GM21381 (cell line): ENCODE measurements at regions not wholly inside any gene's neighbourhood (a gene's known extent, or its start where the extent isn't known, plus 50 kb on each side); places are given as distances from the start of the nearest gene placed in this dataset.
"Not testable (repeated sequence)": the region's sequence is repeated elsewhere in the genome, so short reads cannot be mapped to it uniquely, and the experiment has no call there.

ENCODE experiments used
- ATAC-seq: cut with Tn5 transposase; IDR thresholded peaks from one replicate; pipeline ENCODE4 v1.9.1; 2021; ENCODE audit warnings: mild to moderate bottlenecking, moderate library complexity; ENCODE audit not compliant: unreplicated experiment

DNA sequence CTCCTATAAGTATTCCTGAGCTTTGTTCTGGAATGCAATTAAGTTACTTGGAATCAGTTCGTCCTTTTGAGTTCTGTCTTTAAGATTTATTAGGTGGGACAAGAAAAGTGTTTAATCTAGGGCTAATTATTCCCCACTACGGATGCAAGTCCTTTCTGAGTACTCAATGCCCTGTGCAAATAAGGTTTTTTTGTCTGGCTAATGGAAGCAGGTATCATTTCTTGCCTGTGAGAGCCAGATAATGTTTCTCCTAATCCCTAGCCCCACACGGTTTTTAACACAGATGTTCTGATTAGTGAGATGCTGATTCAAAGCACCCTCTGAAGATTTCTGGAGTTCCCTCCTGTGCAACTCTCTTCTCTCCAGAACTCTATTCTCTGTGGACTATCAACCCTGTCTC is 296.6 kb upstream of the PRICKLE1 start:
- ATAC-seq: no peak

DNA sequence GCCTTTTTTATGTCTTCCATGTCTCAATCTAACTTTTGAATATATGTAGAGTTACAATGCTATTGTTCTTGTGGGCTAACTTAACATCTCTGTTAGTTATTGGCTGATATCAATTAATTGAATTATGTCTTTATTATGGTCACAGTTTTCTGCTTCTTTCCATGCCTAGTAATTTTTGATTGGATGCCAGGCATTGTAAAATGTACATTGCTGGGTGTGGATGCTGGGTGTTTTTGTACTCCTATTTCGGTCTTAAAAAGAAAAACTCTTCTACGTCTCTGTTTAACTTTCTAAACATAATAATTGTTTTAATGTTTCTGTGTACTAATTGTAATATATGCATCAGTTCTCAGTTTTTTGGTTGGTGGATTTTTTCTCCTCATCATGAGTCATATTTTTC is 296.1 kb upstream of the PRICKLE1 start:
- ATAC-seq: no peak

DNA sequence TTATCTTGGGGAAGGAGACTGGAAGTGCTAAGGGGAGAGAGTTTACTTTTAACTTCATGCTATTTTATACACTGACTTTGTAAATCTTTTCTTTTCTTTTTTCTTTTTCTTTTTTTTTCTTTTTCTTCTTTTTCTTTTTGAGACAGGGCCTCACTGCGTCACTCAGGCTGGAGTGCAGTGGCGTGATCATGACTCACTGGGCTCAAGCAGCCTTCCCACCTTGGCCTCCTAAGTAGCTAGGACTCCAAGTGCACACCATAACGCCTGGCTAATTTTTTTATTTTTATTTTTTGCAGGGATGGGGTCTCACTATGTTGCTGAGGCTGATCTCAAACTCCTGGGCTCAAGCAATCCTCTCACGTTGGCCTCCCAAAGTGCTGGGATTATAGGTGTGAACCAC is 294.6 kb upstream of the PRICKLE1 start:
- no peak for ATAC-seq

DNA sequence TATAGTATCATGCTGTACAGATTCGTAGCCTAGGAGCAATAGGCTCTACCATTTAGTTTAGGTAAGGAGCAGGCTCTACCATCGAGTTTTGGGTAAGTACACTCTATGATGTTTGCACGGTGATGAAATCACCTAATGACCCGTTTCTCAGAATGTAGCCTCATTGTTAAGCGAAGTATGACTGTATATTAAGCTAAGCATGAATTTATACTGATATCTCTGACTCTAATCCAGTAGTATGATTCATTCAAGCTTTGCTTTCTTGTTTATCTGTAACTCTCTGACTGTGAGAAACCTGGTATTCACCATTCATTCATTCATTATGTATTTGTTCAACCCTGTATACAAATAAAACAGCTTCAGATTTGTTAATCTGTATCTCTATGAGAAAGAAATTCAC is 283.9 kb upstream of the PRICKLE1 start:
- no peak for ATAC-seq

DNA sequence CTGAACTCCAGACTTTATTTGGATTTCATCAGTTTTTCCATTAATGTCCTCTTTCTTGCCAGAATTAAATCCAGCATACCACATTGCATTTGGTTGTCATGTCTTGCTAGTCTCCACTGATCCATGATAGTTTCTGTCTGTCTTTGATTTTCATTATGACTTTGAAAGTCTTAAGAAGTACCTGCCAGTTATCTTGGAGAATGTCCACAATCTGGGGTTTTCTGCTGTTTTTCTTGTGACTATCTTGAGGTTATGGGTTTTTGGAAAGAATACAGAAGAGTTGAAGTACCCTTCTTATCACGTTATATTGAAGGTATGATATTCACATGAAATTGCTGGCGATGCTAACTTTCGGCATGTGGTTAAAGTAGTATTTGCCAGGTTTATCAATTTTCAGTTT is 282.3 kb upstream of the PRICKLE1 start:
- no peak for ATAC-seq

DNA sequence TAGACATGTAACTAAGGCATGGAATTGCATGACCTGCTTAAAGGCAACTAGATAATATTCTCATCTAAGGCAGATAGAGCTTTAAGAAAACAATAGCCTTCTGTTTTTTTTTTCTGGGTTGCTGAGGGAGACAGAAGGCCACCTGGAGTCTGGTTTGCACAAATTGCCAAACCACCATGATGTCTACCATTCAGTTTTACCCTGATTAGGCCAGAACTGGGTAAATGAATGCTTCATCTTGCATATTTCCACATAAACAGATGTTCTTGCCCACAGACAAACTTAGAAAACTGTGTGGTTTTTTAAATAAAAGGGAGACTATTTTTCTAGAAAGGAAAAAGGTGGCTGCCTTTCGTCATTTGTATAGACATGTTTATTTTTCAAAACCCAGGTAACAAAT is 278.7 kb upstream of the PRICKLE1 start:
- ATAC-seq: no peak

DNA sequence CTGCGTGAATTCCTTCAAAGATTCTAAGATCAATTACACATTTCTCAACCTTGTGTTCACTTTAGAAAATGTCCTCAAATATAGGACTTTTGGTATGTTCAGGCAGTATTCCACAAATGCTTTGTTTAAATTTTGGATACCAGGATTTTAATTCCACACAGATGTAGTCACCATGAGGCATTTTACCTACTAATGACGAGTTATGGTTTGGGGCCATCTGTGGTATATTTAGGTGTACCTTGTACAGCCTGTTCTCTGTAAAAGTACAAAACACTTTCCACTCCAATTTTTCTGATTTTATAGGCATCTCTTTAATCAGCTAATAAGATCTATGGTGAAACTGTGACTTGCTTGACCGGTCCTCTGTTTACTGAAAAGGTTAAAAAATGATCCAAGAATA is 275.7 kb upstream of the PRICKLE1 start:
- ATAC-seq: no peak

DNA sequence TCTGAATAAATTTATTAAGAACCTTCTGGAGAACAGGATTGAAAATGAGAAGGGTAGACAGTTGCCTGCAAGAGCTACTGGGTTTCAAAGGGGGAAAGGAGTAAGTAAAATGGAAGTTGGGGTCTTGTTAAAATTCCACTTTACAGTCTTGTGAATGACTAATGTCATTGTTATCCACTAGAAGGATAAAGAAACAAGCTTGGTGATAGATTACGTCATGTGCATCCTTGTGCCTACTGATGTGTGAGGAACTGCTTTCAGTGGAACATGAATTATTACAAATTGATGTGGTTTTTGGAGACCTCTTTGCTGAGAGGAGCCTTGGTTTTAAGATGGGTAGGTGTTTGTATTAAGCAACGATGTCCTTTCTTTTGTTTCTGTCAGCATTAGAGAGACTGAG is 272.5 kb upstream of the PRICKLE1 start:
- no peak for ATAC-seq

DNA sequence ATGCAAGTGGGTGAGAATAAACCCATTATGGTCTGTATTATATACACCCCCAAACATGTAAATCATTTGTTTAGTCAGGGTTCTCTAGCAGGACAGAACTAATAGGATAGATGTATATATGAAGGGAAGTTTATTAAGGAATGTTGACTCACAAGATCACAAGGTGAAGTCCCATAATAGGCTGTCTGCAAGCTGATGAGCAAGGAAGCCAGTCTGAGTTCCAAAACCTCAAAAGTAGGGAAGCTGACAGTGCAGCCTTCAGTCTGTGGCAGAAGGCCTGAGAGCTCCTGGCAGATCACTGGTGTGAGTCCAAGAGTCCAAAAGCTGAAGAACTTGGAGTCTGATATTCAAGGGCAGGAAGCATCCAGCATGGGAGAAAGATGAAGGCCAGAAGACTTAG is 270.8 kb upstream of the PRICKLE1 start:
- not testable (repeated sequence) for ATAC-seq

DNA sequence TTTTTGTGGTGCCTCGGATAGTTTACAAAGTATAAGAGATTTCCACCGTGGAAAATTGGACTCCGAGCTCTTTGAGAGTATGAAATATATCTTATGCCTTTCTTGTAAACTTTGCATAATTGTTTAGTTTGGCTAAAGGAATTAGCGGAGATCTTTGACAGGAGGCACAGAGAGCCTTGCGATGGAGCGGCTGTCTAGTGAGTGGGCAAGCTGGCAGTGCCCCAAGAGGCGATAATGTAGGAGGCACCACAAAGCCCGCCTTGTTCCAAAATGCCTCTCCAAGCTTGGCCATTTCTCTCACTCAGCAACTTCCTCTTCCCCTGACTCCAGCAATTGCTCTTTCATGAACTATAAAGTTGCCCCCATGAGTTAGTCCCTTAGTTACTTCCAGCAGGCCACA is 270.1 kb upstream of the PRICKLE1 start:
- ATAC-seq: no peak

DNA sequence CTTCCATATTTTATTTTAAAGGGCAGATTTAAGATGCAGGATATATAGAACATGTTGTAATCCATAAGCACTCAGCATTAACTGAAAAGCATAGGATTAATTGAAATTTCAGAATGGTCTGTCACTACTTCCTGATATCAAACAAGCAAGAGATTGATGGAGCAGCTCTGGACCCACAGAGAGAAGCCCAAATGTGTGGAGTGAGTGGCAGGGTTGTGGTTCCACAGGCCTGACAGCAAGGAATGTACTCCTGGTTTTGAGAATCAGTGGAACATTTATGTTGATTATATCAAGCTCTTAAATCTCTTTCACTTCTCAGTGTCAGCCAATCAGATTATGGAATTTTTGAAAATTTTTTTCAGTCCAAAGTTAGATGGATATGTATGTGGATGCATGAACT is 267.6 kb upstream of the PRICKLE1 start:
- ATAC-seq: no peak

DNA sequence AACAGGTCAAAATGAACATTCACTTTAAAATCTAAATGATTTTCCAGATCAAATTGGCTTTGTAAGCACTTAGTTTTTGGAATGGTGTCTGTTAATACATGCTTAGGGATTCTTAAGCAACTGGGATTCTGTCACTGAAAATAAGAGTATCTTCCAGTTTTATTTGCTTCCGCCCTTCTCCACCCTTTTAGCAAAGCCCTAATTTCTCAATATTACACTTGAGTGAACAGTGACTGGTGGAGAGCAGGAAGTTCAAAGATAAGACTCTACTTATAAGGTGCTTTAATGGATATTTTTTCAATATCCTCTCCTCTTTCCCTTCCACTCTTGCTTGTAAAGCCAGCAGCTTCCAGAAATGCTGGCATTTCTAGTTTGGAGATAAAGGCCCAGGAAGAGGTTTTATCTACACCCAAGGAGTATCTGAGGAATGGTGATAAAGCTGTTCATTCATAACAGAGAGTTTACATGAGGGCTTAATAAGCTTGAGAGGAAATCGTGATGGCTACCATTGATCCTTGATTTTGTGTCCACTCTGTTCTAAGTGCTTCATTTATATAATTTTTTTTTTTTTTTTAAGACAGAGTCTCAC is 265.9 kb upstream of the PRICKLE1 start:
- ATAC-seq: no peak

DNA sequence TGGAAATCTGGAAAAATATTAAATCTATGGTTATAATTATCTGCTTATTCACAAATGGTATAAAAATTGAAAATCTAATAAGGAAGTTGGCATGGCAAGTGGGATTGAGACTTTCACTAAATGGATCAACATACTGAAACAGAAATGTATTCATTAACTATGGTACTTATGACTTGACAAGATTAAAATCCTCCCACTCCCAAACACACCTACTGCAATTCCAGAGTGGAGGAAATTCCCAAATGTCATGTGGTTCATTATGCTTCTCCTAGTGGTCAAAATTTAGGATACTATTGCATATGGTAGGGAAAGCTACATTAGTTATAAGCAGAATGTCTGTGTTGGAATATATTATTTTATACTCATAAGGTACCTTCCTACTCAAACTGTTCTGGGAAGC is 265.3 kb upstream of the PRICKLE1 start:
- no peak for ATAC-seq

DNA sequence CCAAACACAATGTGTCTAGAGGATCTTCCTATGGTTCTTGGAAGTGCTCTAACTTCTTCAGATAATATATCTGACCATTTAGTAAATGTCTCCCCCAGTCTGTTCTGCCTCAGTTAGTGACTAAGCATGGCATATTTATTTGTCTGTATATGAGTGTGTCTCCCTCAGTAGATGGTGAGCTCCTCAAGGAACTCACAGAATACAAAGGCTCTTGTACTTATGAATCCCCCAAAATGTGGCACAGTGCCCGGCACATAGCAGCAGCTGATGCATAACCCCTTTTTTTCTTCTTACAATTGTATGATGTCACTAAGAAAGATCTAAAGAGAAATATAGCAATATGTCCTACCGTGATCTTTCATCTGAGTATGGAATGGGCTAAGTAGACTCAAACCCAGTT is 264.7 kb upstream of the PRICKLE1 start:
- no peak for ATAC-seq

DNA sequence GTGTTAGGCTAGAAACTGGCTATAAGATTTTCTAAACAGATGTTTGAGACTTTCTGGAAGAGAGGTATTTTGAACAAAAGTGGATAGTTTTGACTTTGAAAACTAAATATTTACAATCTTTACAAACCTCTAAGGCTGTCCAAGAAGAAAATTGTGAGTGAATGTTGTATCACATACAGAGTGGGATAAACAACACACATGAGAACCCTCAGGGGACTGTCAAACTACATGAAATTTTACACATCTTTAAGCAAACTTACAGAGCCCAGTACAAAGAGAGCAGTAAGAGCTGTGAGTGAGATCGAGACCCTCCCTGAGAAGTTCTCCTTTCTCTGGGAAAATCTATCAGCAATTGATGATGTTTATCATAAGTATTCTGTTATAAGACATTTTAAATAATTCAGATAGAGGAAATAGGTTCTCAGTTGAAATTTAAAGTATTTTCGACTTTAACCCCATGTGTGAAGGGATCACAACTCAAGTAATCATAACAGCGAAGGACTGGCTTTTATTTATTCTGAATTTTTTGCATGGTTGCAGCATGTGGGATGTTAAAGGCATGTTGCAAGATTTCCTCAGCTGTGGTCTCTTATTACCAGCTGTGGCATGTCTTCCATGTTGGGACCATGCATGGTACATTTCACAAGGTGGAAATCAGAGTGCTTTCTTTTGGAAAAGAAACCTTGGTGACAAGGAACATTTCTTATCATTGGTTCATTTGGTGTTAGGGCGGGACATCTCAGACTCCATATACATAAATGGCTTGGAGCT is 264.0 kb upstream of the PRICKLE1 start:
- ATAC-seq: no peak

DNA sequence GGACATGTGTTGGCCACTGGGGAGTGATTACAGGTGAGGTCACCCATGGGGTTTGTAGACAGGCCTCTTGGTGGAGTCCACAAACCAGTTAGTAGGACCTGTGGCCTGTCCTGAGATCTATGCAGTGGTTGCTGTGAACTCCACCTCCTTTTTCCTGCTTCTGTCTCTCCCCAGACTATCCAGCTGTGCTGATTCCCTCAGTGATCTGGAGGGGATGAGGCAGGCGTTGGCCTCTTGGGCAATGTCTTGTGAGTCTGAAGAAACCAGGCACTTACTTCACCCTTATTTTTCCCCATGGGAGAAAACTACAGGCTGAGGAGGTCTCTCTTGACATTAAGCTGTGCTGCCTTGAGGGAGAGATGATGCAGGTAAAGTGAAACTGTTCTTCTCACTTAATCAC is 257.2 kb upstream of the PRICKLE1 start:
- no peak for ATAC-seq

DNA sequence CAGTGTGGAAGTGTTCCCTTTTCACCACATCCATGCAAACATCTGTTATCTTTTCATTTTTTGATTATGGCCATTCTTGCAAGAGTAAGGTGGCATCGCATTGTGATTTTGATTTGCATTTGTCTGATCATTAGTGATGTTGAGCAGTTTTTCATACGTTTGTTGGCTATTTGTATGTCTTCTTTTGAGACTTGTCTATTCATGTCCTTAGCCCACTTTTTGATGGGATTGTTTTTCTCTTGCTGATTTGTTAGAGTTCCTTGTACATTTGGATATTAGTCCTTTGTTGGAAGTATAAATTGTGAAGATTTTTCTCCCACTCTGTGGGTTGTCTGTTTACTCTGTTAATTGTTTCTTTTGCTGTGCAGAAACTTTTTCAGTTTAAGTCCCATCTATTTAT is 244.5 kb upstream of the PRICKLE1 start:
- ATAC-seq: no peak

DNA sequence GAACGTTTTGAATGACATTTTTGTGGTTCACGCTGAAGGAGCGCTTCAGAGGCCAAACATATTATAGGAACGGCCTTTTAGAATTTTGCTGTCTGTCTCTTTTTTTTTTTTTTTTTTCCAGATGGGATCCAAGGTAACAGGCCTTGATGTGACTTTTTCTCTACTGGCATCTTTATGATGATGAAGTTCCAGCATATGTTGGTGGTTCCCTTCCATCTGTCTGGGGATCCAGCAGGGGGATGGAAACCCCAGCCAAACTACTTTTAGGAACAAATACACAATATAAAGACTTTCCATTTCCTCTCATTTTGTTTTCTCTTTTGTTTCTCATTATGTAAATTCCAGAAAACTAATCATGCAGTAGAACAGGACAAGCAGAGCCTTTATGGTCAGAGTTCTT is 239.3 kb upstream of the PRICKLE1 start:
- no peak for ATAC-seq

DNA sequence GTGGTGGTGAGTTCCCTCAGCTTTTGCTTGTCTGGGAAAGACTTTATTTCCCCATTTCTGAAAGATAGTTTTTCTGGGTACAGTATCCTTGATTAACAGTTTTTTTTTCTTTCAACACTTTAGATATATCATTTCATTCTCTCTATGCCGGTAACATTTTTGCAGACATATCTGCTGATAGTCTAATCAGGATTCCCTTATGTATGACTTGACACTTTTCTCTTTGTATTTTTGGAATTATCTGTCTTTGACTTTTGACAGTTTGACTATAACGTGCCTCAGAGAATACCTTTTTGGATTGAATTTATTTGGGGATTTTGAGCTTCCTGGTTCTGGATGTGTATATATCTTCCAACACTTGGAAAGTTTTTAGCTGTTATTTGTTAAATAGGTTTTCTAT is 234.8 kb upstream of the PRICKLE1 start:
- ATAC-seq: no peak

DNA sequence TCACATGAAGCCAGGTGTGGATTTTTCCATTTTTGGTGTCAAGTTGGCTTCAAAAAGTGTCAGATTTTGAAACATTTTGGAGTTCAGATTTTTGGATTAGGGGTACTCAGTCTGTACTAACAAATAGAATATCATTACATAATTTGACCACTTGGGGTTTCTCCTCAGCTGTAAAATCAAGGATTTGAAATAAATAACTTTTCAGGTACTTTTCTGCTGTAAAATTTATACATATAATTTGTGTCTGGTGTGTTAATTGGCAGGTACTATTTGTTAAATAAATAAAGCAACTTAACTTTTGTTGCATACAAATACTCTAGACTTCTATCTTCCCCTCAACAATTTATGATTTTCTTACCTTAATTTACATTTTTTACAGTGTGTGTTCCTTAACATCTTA is 234.1 kb upstream of the PRICKLE1 start:
- no peak for ATAC-seq

DNA sequence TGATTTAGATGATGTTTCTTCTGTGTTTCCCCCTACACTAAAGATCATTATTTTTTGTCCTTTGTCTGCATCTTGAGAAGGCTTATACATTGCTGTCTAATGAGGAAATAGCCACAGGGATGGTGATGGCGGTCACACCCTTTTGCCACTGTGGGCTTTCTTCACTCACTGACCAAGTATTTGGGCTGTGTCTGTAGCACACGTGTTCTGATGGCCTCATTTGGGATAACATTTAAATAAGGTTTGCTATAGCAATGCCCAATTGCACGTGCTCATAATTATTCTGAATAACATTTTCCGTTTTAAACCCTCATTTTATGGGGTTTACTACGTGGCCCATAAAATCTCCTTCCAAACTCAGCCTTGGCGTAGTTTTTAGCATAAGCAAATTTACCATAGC is 230.3 kb upstream of the PRICKLE1 start:
- ATAC-seq: no peak

DNA sequence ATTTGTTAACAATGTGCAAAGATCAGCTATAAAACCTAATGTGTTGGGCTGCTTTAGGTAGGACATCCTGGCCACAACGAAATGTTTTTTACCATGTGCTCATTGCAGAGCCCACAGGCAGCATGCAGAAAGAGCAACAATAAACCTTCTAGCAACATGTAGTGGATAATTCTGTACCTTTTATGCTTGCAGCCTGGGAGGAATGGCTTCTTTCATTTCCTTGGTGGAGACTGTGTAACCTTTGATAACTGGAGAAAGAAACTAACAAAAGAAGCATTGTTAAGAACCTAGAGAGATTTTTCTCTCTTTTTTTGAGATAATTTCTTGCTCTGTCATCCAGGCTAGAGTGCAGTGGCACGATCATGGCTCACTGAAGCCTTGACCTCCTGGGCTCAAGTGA is 225.5 kb upstream of the PRICKLE1 start:
- no peak for ATAC-seq

DNA sequence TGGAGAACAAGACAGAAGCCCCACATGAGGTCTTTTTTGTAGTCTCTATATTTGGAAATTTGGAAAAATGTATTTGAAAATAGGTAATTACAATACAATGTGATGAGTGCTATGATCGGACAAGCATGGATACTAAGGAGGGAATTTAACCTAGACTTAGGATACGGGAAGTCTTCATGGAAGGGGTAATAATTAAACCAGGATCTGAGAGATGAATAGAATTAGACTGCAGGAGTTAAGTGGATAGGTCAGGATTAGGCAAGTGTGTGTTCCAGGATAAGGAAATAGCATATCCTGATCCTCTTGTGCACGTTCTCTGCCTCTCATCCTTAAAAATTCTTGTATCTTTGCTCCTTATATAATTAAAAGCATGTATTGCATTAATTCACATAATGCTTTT is 223.3 kb upstream of the PRICKLE1 start:
- no peak for ATAC-seq
